ENCODE measurements at regions not wholly inside any gene's neighbourhood (a gene's known extent, or its start where the extent isn't known, plus 50 kb on each side); places are given as distances from the start of the nearest gene placed in this dataset.
"Not testable (repeated sequence)": the region's sequence is repeated elsewhere in the genome, so short reads cannot be mapped to it uniquely, and the experiment has no call there.

- not testable (repeated sequence) for DNase-seq
These were observed 874.6 kb upstream of the MBL2 start for GRCh38 chr10:53647221-53647620.

GRCh38 chr10:53646525-53646924, 873.9 kb upstream of the MBL2 start:
- DNase-seq, result no peak

- DNase-seq, result no peak
These were observed 873.4 kb upstream of the MBL2 start for GRCh38 chr10:53645951-53646350.

GRCh38 chr10:53638006-53638405, 865.4 kb upstream of the MBL2 start:
- DNase-seq, result no peak

GRCh38 chr10:53624722-53625121, 852.1 kb upstream of the MBL2 start:
- no peak for DNase-seq

DNA sequence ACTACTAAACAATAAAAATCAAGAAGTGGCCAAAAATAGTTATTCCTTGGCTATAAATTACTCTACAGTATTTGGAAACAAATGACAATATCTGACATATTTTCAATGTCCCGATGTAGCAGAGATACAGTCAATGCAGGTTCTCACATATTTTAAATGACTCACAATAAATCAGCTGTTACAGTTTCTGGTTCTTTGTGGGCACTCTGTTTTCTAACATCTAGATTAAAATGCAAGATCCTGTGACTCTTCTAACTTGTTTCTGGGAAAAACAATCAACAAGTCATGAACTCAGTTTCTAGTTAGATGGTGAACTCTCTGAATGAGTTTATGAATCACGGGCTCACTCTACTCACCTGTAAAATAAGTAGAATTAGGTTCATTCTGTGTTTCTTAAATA, 849.6 kb upstream of the MBL2 start:
- no peak for DNase-seq

- DNase-seq, result no peak
These were observed 847.1 kb upstream of the MBL2 start for GRCh38 chr10:53619671-53620070.

DNA sequence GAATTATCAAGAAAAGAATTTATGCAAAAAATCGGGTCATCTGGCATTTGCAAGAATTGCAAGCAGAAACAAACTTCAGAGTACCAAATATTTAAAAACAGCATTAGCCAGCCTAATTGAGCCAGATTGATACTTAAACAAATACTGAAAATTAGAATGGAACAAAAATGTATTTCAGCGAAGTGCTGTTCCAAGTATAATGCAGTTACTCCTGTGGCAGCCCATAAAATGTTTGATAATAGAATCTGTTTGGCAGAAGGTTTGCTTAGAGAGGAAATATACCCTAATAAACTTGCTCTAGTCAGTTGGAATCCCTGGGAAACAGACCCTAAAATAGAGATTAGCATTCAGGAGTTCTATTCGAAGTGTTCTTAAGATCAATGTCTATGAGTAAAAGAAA, 835.1 kb upstream of the MBL2 start:
- DNase-seq, result no peak

DNA sequence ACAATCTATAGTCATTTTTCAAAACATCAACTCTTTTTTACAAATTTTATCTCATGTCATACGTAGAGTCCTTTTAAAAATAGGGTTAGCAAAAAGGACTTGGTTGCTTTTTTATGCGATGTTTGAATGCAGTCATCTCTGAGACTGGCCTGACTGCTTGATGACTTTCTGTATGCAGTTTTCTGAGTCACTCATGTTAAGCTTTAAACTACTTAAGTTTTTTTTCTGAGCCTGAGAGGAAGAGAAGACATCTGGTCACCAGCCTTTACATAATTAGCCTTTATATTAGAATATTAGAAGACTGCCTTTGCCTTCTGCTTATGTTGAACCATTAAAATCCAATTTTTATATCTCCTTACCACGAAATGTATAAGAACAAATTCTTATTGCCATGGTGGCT, 834.4 kb upstream of the MBL2 start:
- no peak for DNase-seq

- DNase-seq, result no peak
These were observed 828.8 kb upstream of the MBL2 start for GRCh38 chr10:53601260-53601875.

GRCh38 chr10:53598914-53599313, 826.3 kb upstream of the MBL2 start:
- DNase-seq, result no peak

GRCh38 chr10:53597835-53598251, 825.3 kb upstream of the MBL2 start:
- DNase-seq, result no peak

- no peak for DNase-seq
These were observed 807.9 kb upstream of the MBL2 start for GRCh38 chr10:53580465-53580864.

DNA sequence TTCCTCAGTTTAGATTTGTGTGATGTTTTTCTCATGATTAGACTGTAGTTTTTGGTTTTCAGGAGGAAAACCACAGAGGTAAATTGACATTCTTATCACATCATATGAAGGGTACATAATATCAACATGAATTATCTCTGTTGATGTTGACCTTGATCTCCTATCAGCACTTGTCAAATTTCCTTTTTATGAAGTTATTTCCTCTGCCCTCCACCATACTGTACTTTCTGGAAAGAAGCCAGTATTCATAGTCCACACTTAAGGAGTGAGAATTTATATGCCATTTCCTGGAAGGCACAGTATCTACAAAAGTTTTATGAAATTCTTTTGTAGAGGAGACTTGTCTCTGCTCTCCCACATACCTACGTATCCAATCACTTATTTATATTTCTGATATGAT, 807.2 kb upstream of the MBL2 start:
- DNase-seq, result no peak

- no peak for DNase-seq
These were observed 801.4 kb upstream of the MBL2 start for GRCh38 chr10:53574024-53574423.

GRCh38 chr10:53573498-53573897, 800.9 kb upstream of the MBL2 start:
- no peak for DNase-seq

DNA sequence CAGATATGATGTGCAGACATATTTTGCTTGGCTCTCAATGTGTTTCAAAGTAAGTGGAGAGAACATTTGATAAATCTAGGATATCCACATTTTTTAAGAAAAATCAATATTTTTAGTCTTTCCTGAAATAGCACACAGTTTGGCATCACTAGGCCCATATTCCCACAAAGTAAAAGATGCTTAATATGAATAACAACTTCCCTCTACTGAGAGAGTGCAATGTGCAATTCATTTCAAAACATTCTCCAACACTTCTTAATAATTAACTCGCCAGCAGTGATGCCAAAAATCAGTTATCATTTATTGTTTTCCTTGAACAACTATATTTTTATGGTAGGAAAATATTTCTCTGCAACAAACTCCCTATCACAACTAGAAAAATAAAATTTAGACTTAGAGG, 800.2 kb upstream of the MBL2 start:
- DNase-seq, result no peak

DNA sequence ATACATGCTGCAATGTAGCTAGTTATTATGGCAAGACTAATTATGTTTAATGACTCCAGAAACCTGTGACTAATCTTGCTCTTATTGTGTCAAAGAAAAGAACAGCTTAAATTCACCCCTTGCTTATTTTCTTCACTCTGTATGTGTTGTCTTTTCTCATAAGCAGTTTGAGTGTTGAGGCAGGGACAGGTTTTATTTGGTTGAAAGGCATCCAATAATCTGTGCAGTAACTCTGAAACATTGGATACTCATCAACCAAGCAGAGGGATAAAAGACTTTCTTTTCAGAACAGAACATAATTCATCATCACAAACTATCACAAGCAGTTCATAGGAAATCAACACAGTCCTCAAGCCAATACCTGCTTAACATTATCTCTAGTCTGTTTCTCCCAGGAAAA, 797.6 kb upstream of the MBL2 start:
- no peak for DNase-seq

GRCh38 chr10:53569455-53569854, 796.9 kb upstream of the MBL2 start:
- DNase-seq, result no peak

DNA sequence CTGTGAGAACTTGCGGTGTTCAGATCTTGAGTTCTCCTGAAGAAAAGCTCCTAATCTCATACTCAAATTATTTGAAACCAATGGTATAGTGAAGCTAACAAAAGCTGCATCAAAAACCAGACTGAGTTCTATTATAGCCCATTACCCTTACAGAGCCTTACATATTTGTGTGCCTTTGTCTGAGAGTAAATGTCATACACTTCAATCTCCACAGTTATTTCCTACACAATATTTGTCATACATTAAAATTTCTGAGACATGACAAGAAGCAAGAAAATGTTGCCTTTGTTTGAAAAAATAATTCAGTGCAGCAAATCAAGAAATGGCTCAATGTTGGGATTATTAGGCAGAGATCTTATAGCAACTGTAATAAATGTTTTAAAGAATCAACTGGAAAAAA, 776.1 kb upstream of the MBL2 start:
- DNase-seq, result no peak

DNA sequence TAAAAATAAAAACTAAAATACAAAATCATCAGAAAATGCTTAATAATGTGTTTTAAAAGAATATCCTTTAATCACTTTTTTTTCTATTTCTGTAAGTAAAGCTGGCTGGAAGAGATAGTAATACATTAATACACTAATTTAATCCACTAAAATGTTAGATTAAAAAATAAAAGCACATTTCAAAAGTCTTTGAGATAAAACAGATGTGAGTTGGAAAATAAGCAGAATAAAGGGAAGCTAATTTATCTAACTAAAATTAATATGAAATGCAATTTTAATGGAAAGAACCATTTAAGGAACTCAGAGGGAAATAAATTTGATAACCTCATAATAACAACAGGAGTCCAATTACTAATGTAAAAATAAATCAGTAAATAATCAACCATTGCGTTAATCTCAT, 774.8 kb upstream of the MBL2 start:
- no peak for DNase-seq

GRCh38 chr10:53543410-53543809, 770.8 kb upstream of the MBL2 start:
- no peak for DNase-seq

GRCh38 chr10:53537508-53537907, 764.9 kb upstream of the MBL2 start:
- no peak for DNase-seq

DNA sequence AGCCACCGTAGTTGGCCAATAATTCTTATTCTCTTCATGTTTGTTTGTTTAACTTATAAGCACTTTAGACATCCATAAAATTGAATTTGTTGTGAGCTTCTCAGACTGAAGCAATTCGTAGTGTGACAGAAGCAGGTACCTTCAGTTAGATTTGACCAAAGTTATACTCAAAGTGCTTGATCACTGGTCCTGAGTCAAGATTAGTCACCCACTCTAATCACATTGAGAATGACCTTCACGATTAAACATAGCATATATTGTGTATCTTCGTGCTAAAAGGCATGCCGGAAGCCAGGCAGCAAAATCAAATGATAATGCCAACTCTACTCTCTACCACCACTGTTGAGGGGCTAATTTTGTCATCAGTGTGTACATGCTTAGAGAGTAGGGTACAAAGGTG, 763.7 kb upstream of the MBL2 start:
- DNase-seq, result no peak

DNA sequence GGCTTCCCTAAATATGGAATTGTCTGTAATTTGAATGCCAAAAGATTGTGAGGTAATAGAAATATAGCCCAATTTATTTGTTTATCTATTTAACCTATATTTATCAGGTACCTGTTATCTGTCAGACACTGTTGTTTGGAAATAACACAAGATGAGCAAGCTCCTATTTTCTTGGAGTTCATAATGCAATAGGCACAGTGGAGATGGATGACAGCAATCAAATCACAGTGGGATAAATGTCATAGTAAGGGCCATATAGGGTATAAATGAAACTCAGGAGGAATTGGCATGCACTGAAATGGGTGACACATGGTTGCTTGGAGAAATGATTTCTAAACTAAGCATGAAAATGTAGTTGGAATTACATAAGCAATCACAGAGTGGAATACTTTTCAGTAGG, 761.8 kb upstream of the MBL2 start:
- no peak for DNase-seq

DNA sequence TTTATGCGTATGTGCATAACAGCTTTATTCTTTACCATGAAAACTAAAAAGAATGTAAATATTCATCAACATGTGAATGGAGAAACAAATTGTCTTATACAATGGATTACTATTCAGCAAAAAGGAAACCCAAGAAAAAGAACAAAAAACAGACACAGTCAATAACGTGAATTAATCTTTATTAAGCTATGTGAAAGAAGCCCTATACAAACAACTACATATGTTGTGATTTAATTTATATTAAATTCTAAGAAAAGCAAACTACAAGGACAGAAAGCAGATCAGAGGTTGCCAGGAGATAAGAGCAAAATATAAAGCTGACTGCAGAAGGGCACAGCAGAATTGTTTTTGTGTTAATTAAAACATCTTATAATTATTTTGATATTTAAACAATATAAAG, 756.4 kb upstream of the MBL2 start:
- DNase-seq, result no peak

Data from CD4-positive, alpha-beta T cell treated with Interleukin-15 for 1 hour (primary cell).